ENCODE measurements at regions not wholly inside any gene's neighbourhood (a gene's known extent, or its start where the extent isn't known, plus 50 kb on each side); places are given as distances from the start of the nearest gene placed in this dataset.

DNA sequence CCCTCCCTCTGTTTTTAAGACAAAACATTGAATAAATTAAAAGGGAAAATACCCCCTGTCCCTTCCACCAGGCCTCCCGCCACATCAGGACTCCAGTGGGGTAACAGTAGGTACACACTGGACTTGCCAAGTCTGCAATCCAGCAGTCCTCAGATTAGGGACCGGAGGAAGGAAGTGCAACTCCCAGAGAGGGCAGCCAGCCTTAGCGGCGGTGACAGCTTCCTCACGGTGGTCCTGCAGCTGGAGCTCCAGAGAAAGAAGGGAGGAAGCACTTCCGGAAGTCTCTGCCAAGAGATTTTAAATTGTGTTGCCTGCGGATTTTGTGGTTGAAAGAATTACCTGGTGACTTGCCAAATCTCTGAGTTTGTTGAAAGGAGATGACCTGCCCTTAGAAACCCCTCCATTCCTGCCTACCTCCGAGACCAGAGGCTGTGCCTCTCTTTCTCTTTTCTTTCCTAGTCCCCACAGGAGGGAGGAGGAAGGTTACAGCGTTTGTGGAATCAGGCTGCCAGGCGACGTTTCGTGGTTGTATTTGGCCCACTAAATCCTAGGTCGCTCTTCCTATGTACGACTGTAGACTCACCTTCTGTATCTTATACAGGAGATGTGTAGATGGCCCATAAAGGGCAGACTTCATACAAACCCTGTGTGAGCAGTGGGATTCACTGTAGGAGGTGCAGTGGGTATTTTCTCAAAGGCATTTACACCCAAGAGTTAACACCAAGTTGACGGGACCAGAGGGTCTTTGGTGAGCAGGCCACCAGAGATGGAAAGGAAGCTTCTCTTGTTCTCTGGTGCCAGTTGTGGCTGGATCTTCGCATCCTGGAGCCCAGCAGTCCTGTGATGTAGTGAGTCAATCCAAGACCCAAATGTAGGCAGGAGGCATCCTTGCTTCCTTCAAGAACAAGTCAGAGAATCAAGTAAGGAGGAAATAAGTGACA, 77.9 kb downstream of the INSIG1 start:
- TF ChIP-seq, protein P1, sequence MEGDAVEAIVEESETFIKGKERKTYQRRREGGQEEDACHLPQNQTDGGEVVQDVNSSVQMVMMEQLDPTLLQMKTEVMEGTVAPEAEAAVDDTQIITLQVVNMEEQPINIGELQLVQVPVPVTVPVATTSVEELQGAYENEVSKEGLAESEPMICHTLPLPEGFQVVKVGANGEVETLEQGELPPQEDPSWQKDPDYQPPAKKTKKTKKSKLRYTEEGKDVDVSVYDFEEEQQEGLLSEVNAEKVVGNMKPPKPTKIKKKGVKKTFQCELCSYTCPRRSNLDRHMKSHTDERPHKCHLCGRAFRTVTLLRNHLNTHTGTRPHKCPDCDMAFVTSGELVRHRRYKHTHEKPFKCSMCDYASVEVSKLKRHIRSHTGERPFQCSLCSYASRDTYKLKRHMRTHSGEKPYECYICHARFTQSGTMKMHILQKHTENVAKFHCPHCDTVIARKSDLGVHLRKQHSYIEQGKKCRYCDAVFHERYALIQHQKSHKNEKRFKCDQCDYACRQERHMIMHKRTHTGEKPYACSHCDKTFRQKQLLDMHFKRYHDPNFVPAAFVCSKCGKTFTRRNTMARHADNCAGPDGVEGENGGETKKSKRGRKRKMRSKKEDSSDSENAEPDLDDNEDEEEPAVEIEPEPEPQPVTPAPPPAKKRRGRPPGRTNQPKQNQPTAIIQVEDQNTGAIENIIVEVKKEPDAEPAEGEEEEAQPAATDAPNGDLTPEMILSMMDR (IDR thresholded peaks at IDR 0.05) = no peak
- peaks cover 23% of the 10 kb centered on the region for H3K4me1 ChIP-seq

DNA sequence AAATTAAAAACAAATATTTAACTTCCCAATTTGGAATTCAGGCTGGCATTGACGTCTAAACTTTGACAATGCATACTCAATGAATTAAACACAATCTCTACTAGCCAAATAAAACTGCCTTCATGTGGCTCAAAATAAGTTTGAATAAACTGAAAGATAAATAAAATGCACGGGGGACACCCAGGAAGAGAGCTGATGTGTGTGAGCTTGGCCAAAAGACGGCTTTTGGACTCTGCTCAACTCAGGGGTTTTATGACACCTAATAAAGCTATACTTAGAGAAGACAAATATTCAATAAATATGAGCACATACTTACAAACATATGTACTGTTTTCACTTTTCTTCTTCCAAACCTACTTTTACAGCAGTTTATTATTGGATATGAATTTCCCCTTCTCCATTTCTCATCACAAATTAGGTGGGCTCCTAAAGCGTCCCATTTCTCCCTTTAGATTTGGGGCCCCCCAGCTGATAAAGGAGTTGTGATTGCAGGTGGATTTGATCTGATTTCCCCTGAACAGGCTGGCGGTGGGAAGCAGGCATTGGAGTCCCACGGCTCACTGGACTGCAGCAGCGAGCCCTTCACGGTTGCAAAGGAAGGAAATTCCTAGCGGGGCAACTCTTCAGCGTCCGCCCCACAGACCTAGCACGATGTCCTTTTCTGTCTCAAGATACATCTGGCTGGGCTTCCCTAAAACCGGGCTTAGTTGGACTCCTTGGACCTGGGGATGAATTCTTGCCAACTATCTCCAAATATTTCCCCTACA, 79.6 kb downstream of the INSIG1 start:
- Histone ChIP-seq H3K36me3 (no peaks in the 10 kb centered on the region), H3K27me3 (peaks cover 99% of the 10 kb centered on the region), H3K9me3 (no peaks in the 10 kb centered on the region), H3K4me1 (peaks cover 23% of the 10 kb centered on the region), H3K4me3 (no peak overlapping the region), H3K27ac (no peak overlapping the region), H3K9ac (ENCODE audit: low read depth in 2 of 2, low read length in 2 of 2) (no peak overlapping the region)
- TF ChIP-seq, protein P1 (IDR thresholded peaks at IDR 0.05) = no peak
- intact Hi-C loops (cut with DNase I) = no loop called here
- no peak for DNase-seq

More for the DNA sequence above, 77.9 kb downstream of the INSIG1 start:
- Histone ChIP-seq H3K36me3 (no peaks in the 10 kb centered on the region), H3K27ac (no peak overlapping the region), H3K9me3 (no peaks in the 10 kb centered on the region), H3K9ac (ENCODE audit: low read depth in 2 of 2, low read length in 2 of 2) (no peak overlapping the region), H3K4me3 (no peak overlapping the region), H3K27me3 (peaks cover 99% of the 10 kb centered on the region)
- no peak for DNase-seq
- intact Hi-C loops (cut with DNase I) = no loop called here

GRCh38 chr7:155377838-155378579, 79.9 kb upstream of the EN2 start:
- H3K4me3 ChIP-seq = no peak overlapping the region
- no peak overlapping the region for H3K9ac ChIP-seq (ENCODE audit: low read depth in 2 of 2, low read length in 2 of 2)
- TF ChIP-seq, protein P1 (IDR thresholded peaks at IDR 0.05) = no peak
- no peak overlapping the region for H3K27ac ChIP-seq
- no peaks in the 10 kb centered on the region for H3K36me3 ChIP-seq
- no peaks in the 10 kb centered on the region for H3K9me3 ChIP-seq
- intact Hi-C loops (cut with DNase I) = no loop called here
- no peak for DNase-seq
- H3K4me1 ChIP-seq = peaks cover 23% of the 10 kb centered on the region
- H3K27me3 ChIP-seq = peaks cover 99% of the 10 kb centered on the region

GRCh38 chr7:155378580-155378934, 79.4 kb upstream of the EN2 start:
- no peak overlapping the region for H3K9ac ChIP-seq (ENCODE audit: low read depth in 2 of 2, low read length in 2 of 2)
- H3K27me3 ChIP-seq = peaks cover 99% of the 10 kb centered on the region
- peaks cover 19% of the 10 kb centered on the region for H3K4me1 ChIP-seq
- TF ChIP-seq, protein P1 (IDR thresholded peaks at IDR 0.05) = no peak
- no peak overlapping the region for H3K27ac ChIP-seq
- intact Hi-C loops (cut with DNase I) = no loop called here
- DNase-seq = no peak
- no peak overlapping the region for H3K4me3 ChIP-seq
- H3K36me3 ChIP-seq = no peaks in the 10 kb centered on the region
- H3K9me3 ChIP-seq = no peaks in the 10 kb centered on the region

Measured in colonic mucosa (tissue), 4 donors.